GM19455 (cell line): ENCODE measurements at regions not wholly inside any gene's neighbourhood (a gene's known extent, or its start where the extent isn't known, plus 50 kb on each side); places are given as distances from the start of the nearest gene placed in this dataset.
"Not testable (repeated sequence)": the region's sequence is repeated elsewhere in the genome, so short reads cannot be mapped to it uniquely, and the experiment has no call there.

Experiments used
- ATAC-seq: cut with Tn5 transposase; IDR thresholded peaks from one replicate; pipeline ENCODE4 v1.9.1; 2021; ENCODE audit not compliant: unreplicated experiment

DNA sequence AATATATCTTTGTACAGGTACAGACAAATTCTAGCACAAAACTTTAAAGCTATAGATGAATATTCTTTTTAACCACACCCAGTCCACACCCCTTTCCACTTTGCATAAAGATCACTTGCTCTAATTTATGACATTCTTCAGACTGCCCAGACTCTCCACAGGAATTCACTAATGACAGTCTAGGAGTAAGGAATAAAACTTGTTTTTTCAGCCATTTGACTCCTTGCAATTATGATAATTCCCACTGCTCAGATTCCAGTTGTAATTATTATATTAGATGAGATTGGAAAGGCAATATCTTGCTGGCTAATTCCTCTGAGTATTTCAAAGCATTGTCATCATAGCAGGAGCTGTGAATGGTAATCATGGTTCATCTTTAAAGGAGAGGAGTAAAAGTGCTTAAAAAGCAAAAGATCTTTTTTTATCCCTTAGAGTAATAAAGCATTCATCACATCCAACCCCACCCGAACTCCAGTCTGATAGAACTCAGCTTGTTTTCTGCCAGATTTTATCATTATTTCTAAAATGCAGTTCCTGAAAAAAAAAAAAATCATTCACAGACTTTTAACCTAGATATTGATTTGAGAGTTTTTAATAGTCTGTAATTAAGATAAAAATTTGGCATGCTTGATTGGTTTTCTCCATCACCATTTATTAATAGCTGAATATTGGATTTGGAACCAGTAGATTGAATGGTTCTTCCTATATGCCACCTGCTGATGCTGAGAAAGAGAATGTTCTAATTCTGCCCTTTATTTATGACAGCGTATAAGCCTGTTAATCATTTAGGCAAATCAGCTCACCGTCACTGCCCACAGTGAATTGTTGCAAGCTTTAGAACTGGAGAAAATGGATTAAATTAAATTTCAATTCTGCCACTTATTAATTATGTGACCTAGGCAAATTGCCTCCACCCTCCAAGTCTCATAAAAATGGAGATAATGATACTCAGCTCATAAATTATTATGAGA lies 93.9 kb upstream of the RASSF8 start:
- ATAC-seq = no peak

DNA sequence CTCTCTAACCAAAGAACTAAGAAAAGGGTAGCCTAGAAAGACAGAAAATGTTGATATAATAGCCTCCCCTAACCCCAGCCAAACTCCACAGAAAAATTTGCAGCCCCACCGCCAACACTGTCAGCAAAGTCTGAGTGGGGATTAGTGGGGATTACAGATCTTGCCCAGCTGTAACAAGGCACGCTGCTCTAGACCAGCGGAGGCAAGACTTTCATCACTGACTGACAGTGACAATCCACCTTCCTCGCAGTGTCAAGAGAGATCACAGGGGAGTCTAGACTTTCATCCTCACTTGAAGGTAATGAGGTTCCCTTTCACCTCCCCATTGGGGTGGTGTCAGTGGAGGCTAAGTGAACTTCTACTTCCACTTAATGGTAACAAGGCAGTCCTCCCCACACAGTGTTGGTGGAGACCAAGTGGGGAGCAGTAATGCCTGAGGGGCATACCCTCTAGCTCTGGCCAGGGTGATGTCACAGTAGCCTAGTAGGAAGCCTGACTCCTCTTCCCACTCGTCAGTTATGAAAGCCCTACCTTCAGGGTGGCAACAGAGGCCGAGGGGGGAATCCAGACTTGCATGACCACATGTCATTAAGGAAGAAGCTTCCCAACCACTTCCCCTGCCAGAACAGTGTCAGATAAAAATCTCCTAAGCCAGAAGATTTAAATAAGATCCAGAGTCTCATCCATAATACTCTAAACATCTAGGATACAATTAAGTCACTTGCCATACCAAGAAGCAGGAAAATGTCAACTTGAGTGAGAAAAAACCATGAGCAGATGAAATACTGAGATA lies 91.7 kb upstream of the RASSF8 start:
- no peak for ATAC-seq

DNA sequence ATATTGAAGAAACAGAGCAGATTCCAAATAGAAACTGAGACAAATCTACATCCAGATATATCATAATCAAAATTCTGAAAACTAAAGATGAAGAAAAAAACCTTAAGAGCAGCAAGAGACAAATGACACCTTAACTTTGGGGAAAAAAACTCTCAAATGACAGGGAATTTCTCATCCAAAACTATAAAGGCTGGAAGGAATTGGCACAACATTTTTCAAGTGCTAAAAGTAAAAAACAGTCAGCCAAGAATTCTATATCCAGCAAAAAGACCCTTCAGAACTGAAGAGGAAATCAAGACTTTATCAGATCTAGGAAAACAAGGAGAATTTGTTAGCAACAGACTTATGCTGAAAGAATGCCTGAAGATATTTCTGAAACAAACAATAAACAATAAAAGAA lies 90.3 kb upstream of the RASSF8 start:
- ATAC-seq = no peak

DNA sequence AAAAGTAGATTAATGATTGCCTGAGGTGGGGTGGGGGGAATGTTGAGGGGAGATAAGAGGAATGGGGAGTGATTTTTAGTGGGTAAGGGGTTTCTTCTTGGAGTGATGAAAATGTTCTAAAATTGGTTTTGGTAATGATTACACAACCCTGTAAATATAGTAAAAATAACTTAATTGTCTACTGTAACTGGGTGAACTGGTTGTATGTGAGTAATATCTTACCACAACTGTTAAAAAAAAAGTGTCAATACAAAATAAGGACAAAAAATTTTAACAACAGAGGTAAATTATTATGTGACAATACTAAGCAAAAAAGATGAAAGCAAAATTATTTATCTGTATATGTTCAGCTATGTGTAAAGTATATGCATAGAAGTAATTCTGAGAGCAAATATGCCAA lies 86.3 kb upstream of the RASSF8 start:
- ATAC-seq = no peak

DNA sequence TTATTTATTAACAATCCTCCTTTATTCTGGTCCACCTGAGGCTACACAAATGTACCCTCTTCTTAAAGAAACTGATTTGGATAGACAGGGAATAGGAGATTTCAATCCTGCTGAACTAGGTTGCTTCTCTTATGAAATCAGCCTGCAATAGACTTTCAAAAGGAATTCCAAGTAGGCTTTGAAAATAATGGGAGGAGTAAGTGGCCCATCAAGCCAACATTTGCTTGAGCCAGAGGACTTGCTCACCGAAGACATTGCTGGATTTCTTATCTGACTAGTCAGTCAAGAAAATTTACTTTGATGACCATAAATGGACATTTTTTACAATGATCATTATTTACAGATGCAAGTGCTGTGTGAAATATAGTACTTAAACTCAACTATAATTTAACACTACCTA lies 82.8 kb upstream of the RASSF8 start:
- ATAC-seq = no peak

DNA sequence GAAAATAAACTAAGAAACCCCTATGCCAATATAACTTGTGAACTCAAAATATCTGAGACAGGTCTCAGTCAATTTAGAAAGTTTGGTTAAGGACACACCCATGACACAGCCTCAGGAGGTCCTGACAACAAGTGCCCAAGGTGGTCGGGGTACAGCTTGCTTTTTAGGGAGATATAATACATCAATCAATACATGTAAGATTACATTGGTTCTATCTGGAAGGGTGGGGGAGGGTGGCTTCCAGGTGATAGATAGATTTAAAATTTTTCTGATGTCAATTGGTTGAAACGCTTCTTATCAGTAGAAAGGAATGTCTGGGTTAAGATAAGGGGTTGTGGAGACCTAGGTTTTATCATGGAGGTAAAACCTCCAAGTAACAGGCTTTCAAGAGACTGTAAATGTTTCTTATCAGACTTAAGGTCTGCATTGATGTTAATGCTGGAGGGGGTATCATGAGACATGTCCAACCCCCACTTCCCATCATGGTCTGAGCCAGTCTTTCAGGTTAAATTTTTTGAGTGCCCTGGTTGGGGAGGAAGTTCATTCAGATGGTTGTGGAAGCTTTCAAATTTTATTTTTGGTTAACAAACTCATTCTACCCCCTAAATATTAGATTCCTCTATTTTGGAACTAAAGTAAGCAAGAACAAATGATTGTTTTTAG lies 82.0 kb upstream of the RASSF8 start:
- ATAC-seq = no peak

DNA sequence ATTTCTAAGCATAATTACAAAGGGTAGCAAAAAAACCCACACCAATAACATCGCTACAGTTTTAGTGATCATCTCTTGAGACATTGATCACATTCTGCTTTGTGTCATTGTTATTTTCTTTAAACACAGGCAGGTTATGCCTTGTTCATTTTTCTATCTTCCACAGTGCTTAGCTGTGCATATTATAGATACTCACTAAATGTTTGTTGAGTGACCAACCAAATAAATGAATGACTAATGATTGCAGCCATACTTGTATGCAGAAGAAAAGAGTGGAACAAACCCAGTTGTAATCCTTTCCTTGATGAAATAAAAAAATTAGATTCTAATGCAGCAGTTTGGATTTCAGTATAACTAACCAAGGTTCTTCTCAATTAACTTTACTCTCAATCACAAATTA lies 81.0 kb upstream of the RASSF8 start:
- ATAC-seq = no peak

DNA sequence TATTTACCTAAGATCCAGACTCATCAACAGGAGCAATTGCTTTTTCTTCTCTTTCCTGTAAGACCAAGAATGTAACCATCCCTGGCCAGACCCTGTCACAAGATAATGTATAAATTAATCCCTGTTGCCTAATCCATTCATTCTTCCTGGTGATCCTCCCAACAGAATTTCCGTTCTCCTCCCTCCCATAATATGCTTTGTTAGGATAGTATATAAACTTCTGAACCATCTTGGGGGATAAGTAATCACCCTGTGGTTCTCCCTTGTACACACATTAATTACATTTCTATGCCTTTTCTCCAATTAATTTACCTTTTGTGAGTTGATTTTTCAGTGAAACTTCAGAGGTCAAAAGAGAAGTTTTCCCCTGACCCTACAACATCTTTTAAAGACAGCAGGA lies 76.2 kb upstream of the RASSF8 start:
- no peak for ATAC-seq

DNA sequence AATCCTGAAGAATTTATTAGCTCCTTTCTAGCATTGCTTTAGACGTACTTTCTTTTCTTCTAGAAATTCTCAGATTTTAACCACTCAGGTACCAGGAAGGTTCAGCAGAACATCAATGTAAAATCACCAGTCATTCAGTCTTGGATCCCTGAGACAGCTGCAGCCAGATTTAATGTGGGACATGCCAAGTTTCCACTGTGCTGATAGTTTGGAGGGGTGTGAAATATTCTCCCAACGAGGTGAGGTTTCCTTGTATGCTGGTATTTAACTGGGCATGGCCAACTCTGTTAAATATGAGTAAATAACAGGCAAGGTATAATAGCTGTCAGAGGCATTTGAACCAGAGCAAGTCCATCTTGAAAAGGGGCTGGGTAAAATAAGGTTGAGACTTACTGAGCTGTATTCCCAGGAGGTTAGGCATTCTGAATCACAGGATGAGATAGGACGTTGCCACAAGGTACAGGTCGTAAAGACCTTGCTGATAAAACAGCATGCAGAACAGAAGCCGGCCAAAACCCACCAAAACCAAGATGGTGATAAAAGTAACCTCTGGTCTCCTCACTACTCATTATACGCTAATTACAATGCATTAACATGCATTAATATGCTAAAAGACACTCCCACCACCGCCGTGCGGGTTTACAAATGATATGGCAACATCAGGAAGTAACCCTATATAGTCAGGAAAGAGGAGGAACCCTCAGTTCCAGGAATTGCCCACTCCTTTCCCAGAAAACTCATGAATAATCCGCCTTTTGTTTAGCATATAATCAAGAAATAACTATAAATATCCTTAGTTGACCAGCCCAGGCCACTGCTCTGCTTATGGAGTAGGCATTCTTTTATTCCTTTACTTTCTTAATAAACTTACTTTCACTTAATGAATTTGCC lies 75.2 kb upstream of the RASSF8 start:
- ATAC-seq = no peak

DNA sequence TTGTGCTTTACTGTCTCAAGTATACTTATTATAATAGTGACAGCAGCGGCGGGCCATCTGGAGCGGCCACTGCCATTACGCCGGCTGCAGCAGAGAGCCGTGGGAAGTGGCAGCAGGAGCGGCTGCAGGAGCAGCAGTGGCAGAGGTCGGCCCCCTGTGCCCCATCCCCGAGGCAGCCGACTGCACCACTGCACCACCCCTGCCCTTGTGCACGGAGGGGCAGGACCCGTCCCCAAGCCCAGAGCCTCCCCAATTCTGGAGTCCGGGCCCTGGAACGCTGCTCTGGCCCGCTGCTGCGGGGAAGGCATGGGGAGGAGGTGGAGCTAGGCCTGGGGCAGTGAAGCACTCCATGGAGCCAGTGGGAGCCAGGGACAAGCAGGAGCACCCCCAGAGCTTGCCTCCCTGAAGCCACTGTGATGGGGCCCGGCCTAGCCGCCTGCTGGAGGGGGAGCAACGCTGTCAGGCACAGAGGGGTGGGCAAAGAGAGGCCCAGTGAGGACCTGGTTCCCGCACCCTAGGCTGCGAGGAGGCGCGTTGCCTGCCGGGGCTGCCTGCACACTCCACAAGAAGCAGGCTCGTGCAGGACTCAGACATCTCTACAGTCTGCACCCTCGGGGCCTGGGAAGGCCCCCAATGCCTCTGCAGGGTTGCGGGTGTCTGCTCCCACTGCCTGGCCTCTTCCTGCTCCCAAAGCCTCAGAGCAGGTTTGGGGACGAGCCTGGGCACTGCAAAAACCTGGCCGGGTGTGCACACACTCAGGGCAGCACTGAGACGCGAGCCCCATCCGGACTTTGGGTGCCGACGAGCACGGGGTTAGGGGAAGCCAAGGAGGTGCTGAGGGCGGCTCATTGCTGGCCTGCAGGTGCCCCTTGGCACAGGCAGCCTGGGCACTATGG lies 74.2 kb upstream of the RASSF8 start:
- no peak for ATAC-seq

DNA sequence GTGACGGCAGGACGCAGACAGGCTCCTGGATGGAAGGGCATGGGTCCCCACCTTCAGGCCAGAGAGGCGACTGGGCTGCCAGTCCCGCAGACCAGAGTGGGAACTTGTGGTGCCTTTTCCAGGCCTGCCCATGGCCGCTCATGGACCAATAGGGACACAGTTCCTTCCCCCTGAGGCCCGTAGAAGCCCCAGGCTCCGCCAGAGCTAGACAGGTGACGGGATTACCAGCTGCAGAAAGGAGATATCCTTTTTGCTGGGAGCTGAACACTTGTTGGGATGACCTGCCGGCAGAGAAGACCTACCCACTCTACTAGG lies 73.6 kb upstream of the RASSF8 start:
- no peak for ATAC-seq

DNA sequence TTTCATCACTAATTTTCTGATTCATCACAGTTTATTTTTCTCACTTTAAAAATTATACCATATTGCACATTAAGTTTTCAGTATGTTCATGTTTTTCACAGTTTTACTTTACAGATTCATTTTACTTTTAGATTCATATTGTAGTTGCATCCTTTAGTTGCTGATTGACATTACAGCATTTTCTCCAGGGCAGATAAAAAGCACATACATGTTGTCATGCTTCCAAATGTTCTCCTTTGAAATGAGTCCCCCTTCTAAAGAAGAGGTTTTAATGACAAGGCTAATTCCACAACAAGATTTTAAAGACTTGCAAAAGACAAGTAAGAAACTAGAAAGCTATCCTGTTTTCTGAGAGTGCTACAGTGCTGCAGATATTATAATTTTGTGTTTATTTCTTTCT lies 72.1 kb upstream of the RASSF8 start:
- no peak for ATAC-seq

DNA sequence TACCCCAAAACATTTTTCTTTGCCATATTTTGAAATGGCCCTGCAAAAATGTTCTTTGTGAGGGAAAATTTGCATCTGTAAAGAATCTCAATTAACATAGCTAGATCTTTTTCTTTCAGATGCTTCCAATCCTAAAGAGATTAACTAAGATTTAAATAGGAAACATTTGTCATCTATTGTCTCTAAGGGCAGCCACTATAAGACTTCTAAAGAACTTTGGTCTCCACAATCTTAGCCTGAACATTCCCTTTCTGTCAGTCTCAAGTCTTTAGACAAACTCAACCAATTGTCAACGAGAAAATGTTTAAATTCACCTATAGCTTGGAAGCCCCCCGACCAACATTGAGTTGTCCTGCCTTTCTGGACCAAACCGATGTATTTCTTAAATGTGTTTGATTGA lies 71.1 kb upstream of the RASSF8 start:
- no peak for ATAC-seq

DNA sequence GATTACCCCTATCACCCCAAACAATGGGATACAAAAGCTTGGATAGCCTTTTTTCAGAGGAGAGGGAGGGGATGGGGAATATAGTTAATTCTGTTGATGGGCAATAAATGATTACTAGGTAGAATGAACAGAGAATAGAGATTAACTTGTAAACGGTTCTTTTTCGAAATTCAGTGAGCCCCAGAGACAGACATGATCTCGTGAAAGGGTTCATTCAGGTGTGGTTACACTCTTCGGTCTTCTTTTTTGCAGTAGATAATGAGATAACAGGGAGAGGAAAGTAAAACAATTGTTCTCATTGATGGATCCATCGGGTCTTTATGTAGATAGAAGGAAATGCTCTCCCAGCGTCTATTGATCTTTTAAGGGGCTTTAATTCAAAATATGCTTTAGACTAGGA lies 69.3 kb upstream of the RASSF8 start:
- no peak for ATAC-seq

DNA sequence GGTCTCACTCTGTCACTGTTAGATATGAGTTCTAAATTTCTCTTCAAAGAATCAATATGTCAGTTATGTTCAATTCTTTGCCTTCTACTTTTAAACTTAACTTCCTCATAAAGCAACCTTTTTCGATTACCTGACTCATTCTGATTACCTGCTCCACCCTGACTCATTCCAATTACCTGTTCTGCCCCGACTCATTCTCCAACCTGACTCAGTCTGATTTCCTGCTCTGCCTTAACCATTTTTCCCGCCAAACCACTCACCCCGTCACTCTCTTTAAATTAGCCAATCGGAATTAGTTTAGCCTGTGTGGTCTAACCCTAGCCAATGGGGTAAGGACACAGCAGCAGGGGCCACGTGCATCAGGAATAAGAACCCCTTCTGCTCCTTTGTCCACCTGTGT lies 67.4 kb upstream of the RASSF8 start:
- ATAC-seq = not testable (repeated sequence)

DNA sequence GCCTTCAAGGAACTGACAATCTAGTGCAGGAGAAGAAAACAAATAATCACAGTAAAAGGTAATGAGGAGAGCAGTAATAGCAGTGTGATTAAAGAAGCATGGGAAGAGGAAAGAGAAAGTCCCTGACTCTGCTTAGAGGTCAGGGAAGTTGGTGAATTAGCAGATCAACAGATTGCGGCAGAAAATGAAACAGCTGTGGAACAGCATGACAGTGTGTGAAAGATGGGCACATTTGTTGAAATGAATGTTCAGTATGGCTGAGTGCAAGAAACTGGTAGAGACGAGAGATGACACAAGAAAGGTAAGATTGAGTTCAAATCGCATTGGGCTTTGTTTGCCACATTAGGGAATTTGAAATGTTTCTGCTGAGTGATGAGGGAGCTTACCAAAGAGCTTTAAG lies 63.7 kb upstream of the RASSF8 start:
- no peak for ATAC-seq

DNA sequence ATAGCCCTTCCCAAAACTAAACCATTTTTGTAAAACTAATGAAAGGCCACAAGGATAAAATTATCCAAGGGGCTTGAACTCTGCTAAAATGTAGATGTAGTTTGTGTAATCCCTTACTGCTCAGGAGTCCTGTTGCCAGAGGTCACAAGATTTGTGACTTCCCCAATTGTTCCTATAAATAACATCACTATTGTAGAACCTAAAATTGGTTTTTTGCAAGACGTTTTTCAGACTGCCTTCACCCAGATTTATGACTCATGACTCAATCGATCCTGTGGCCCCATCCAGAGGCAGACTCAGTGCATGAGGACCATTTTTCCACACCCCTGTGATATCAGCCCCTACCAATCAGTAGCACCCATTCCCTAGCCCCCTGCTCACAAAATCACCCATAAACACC lies 61.5 kb upstream of the RASSF8 start:
- ATAC-seq = no peak

DNA sequence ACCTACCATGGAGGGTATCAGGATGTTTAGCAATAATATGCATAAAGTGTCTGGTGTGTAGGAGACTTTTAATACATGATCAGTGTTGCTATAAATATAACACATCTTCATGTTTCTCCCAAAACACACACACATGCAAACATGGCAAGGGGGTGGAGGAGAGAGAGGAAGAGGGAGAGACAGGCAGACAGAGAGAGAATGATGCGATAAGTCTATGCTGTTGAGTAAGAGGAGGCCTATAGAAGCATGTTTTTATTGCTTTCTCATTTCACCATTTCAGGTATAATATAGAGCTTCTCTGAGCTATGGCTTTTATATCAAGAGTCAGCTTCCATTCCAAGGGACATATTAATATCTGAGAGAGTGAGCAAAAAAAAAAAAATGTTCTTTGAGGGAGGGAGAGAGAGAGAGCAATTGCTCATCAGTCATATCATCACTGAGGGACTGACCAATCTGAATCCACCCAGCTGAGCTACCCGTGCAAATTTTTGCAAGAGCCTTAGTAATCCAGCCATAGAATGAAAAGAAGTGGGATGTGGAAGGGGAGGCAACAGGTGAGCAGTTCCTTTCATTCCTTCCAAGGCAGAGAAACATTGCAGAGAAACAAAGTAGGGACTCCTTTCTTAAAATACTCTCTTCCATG lies 54.8 kb upstream of the RASSF8 start:
- ATAC-seq = no peak

DNA sequence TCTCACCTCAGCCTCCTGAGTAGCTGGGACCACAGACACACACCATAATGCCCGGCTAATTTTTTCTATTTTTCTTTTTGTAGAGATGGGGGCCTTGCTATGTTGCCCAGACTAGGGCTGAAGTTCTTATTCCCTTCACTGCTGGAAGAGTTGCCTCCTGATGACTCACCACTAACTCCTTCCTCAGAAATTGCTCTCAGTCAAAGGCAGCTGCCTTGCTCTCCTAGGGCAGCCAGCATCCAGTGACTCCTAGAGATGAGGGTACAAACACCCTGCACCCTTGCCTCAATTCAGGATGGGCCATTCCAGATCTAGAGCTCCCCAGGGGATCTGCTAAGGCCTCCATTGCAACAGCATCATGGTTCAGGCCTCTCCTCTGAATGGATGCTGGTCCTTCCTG lies 54.0 kb upstream of the RASSF8 start:
- ATAC-seq = no peak
